GM19452 (cell line): ENCODE measurements at regions not wholly inside any gene's neighbourhood (a gene's known extent, or its start where the extent isn't known, plus 50 kb on each side); places are given as distances from the start of the nearest gene placed in this dataset.
"Not testable (repeated sequence)": the region's sequence is repeated elsewhere in the genome, so short reads cannot be mapped to it uniquely, and the experiment has no call there.

ENCODE experiments used
- ATAC-seq: cut with Tn5 transposase; IDR thresholded peaks from one replicate; pipeline ENCODE4 v1.9.1; 2021; ENCODE audit not compliant: unreplicated experiment

GRCh38 chr1:177891809-177892208 lies 78.0 kb downstream of the SEC16B start:
- ATAC-seq = no peak

- ATAC-seq = no peak
Measured at GRCh38 chr1:177890479-177890878, 79.4 kb downstream of the SEC16B start.

- ATAC-seq = no peak
Measured at GRCh38 chr1:177884479-177885021, 85.3 kb downstream of the SEC16B start.

GRCh38 chr1:177883581-177883980 lies 86.3 kb downstream of the SEC16B start:
- ATAC-seq = no peak

GRCh38 chr1:177880339-177880891 lies 89.4 kb downstream of the SEC16B start:
- ATAC-seq = no peak

- no peak for ATAC-seq
Measured at GRCh38 chr1:177877086-177877485, 92.8 kb downstream of the SEC16B start.

- ATAC-seq = no peak
Measured at GRCh38 chr1:177873238-177873637, 96.6 kb downstream of the SEC16B start.

- ATAC-seq = no peak
Measured at GRCh38 chr1:177872308-177872900, 97.5 kb downstream of the SEC16B start.

GRCh38 chr1:177871613-177872307 lies 98.1 kb downstream of the SEC16B start:
- ATAC-seq = no peak

GRCh38 chr1:177869586-177869985 lies 100.3 kb downstream of the SEC16B start:
- no peak for ATAC-seq

GRCh38 chr1:177869011-177869410 lies 100.8 kb downstream of the SEC16B start:
- not testable (repeated sequence) for ATAC-seq

- no peak for ATAC-seq
Measured at GRCh38 chr1:177865807-177866206, 104.1 kb downstream of the SEC16B start.

GRCh38 chr1:177864538-177865305 lies 105.1 kb downstream of the SEC16B start:
- ATAC-seq = no peak

- no peak for ATAC-seq
Measured at GRCh38 chr1:177863796-177864195, 106.1 kb downstream of the SEC16B start.

- no peak for ATAC-seq
Measured at GRCh38 chr1:177862916-177863315, 106.9 kb downstream of the SEC16B start.

- no peak for ATAC-seq
Measured at GRCh38 chr1:177859572-177859971, 110.3 kb downstream of the SEC16B start.

- ATAC-seq = no peak
Measured at GRCh38 chr1:177858332-177858821, 111.5 kb downstream of the SEC16B start.

GRCh38 chr1:177857285-177857684 lies 112.6 kb downstream of the SEC16B start:
- no peak for ATAC-seq

- ATAC-seq = no peak
Measured at GRCh38 chr1:177854951-177855350, 114.9 kb downstream of the SEC16B start.

GRCh38 chr1:177849579-177850290 lies 120.1 kb downstream of the SEC16B start:
- no peak for ATAC-seq

- ATAC-seq = no peak
Measured at GRCh38 chr1:177849130-177849529, 120.7 kb downstream of the SEC16B start.
